ENCODE measurements at regions not wholly inside any gene's neighbourhood (a gene's known extent, or its start where the extent isn't known, plus 50 kb on each side); places are given as distances from the start of the nearest gene placed in this dataset.

- TF ChIP-seq CREB5 (CRISPR knock-in tag; IDR thresholded peaks at IDR 0.05; ENCODE audit: low read depth) (no peak), ZNF8 (CRISPR knock-in tag; IDR thresholded peaks at IDR 0.05) (no peak), CSRNP3 (CRISPR knock-in tag; IDR thresholded peaks at IDR 0.05) (no peak)
Measured at GRCh38 chr22:27540656-27541396, 260.7 kb downstream of the MN1 start.

GRCh38 chr22:27541836-27542235 is 259.7 kb downstream of the MN1 start:
- no peak for ATAC-seq

More at GRCh38 chr22:27540656-27541396, 260.7 kb downstream of the MN1 start:
- ATAC-seq = no peak

GRCh38 chr22:27542602-27543001 is 259.0 kb downstream of the MN1 start:
- ATAC-seq = no peak
- TF ChIP-seq CSDC2 (CRISPR knock-in tag; IDR thresholded peaks at IDR 0.05) (no peak), TSHZ2 (CRISPR knock-in tag; IDR thresholded peaks at IDR 0.05) (no peak), ESRRG (CRISPR knock-in tag; IDR thresholded peaks at IDR 0.05) (no peak), CREB5 (CRISPR knock-in tag; IDR thresholded peaks at IDR 0.05; ENCODE audit: low read depth) (no peak), ZC3H10 (CRISPR knock-in tag; IDR thresholded peaks at IDR 0.05) (no peak), ZNF70 (CRISPR knock-in tag; IDR thresholded peaks at IDR 0.05) (no peak)

More at GRCh38 chr22:27541836-27542235, 259.7 kb downstream of the MN1 start:
- TF ChIP-seq CSRNP3 (CRISPR knock-in tag; IDR thresholded peaks at IDR 0.05) = no peak
- TF ChIP-seq TOX (CRISPR knock-in tag; IDR thresholded peaks at IDR 0.05; ENCODE audit: borderline replicate concordance) = no peak
- no peak for TF ChIP-seq CSDC2 (CRISPR knock-in tag; IDR thresholded peaks at IDR 0.05)
- TF ChIP-seq PATZ1 (CRISPR knock-in tag; IDR thresholded peaks at IDR 0.05; ENCODE audit: borderline replicate concordance) = no peak

- TF ChIP-seq ZC3H10 (CRISPR knock-in tag; IDR thresholded peaks at IDR 0.05) = no peak
- no peak for TF ChIP-seq GLIS3 (CRISPR knock-in tag; IDR thresholded peaks at IDR 0.05)
- no peak for TF ChIP-seq CREB5 (CRISPR knock-in tag; IDR thresholded peaks at IDR 0.05; ENCODE audit: low read depth)
- TF ChIP-seq ZNF565 (CRISPR knock-in tag; conservative IDR thresholded peaks at IDR 0.05; ENCODE audit: low read depth) = no peak
- no peak for TF ChIP-seq RARB (CRISPR knock-in tag; IDR thresholded peaks at IDR 0.05)
- no peak for TF ChIP-seq TCF4 (CRISPR knock-in tag; IDR thresholded peaks at IDR 0.05; ENCODE audit: borderline replicate concordance)
- TF ChIP-seq CSRNP3 (CRISPR knock-in tag; IDR thresholded peaks at IDR 0.05) = no peak
- TF ChIP-seq POU6F1 (CRISPR knock-in tag; IDR thresholded peaks at IDR 0.05; ENCODE audit: borderline replicate concordance, low read depth) = no peak
- TF ChIP-seq ISL1 (CRISPR knock-in tag; IDR thresholded peaks at IDR 0.05) = no peak
- no peak for TF ChIP-seq PPARA (CRISPR knock-in tag; IDR thresholded peaks at IDR 0.05; ENCODE audit: borderline replicate concordance)
- no peak for TF ChIP-seq BACH2 (CRISPR knock-in tag; IDR thresholded peaks at IDR 0.05; ENCODE audit: borderline replicate concordance)
- ATAC-seq = no peak
Measured at GRCh38 chr22:27543460-27543859, 258.1 kb downstream of the MN1 start.
